ENCODE measurements at regions not wholly inside any gene's neighbourhood (a gene's known extent, or its start where the extent isn't known, plus 50 kb on each side); places are given as distances from the start of the nearest gene placed in this dataset.
"Not testable (repeated sequence)": the region's sequence is repeated elsewhere in the genome, so short reads cannot be mapped to it uniquely, and the experiment has no call there.

DNA sequence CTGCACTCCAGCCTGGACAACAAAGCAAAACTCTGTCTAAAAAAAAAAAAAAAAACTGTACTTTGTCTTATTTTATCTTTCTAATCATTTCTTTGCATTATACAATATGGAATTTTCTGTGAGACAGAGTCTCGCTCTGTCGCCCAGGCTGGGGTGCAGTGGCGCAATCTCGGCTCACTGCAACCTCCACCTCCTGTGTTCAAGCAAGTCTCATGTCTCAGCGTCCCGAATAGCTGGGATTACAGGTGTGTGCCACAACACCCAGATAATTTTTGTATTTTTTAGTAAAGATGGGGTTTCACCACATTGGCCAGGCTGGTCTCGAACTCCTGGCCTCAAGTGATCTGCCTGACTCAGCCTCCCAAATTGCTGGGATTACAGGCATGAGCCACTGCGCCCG, 90.0 kb downstream of the MRPL14 start:
- not testable (repeated sequence) for DNase-seq (ENCODE audit: low spot score)

DNA sequence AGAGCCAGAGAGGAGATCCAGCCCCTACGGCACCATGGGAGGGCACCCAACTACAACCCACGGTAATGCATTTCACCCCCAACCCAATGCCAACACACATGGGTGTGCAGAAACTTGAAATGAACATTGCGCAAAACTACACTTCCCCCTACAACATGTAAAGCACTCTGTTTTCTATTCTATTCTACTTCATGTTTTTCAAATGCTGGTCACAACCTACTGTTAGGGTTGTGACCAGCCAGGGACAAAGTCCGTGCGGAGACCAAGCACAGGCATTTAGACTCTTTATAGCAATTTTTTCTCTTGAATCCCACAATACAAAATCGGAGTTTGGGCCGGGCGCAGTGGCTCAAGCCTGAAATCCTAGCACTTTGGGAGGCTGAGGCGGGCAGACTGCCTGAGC, 90.6 kb downstream of the MRPL14 start:
- no peak for DNase-seq (ENCODE audit: low spot score)

DNA sequence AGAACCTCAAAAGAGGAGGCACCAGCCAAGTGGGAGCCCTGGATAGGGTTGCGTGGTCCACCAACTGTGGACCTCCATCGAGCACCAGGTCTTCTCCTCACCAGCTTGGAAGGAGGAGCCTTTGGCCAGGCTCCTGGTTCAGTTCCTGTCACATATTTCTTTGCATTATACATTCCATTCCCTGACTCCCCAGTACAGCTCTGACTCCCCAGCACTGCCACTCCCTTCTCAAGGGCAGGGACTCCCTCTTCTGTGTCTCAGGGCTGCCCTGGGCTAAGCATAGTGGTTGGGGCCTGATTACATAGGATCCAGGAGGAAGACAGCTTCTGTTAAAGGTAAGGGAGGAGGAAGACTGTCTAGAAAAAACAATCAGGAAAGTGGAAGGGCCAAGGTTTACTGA, 91.1 kb downstream of the MRPL14 start:
- DNase-seq (ENCODE audit: low spot score), result no peak

DNA sequence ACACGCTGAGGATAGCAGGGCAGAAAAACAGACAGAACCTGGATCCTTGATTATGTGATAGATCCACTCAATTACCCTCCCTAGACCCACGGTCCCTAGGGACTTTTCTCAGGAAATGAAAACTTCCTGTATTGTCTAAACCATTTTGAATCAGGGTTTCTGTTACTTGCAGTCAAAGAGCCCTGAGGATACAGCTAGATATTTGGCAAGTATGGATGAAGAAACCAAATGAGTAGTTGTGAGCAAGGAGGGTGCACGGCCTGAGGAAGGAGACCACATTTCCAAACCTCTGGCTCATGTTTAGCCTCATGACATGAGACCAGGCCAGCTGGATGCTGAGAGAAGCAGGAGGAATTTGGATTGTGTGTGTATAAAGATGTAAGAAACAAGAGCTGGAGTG, 91.6 kb downstream of the MRPL14 start:
- DNase-seq (ENCODE audit: low spot score), result no peak

DNA sequence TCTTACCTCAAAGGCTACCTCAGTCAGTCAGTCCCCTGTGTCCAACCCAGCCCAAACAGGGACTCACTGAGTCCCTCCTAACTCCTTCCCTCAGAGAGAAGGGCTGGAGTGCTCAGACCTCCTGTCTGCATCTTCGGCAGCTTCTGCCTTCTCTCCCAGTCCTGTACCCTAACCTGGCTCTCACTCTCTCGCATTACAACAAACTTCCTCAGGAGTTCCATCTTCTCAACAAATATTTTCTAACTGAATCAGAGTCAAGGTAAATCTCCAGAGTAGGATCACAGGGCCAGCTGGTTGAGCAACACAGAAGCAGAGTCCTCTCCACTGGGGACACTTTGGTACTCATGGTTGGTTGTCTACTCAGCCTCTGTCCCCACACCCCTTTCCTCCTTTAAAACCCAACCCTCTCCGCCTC, 92.3 kb downstream of the MRPL14 start:
- no peak for DNase-seq (ENCODE audit: low spot score)

DNA sequence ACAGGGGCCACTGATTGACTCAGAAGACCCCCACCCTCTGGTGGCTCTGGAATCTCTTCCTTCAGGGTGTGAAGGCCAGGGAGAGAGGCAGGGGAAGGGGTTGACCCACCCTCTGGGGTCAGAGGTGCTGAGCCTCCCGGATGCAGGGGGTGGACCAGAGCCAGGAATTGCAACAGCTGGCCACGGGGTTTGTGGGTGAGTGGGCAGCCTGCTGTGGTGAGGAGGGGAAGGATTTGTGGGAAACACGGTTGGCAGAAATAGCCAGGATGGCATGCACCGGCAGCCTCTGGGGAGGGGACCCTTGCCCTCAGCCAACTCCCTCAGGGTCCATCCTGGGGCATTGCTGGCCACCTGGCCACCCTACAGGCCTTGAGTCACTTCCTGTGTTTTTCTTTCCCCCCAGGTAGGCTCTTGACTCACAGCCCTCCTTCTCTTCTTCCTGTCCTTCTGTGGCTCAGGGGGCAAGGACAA, 92.8 kb downstream of the MRPL14 start:
- DNase-seq (ENCODE audit: low spot score), result no peak

DNA sequence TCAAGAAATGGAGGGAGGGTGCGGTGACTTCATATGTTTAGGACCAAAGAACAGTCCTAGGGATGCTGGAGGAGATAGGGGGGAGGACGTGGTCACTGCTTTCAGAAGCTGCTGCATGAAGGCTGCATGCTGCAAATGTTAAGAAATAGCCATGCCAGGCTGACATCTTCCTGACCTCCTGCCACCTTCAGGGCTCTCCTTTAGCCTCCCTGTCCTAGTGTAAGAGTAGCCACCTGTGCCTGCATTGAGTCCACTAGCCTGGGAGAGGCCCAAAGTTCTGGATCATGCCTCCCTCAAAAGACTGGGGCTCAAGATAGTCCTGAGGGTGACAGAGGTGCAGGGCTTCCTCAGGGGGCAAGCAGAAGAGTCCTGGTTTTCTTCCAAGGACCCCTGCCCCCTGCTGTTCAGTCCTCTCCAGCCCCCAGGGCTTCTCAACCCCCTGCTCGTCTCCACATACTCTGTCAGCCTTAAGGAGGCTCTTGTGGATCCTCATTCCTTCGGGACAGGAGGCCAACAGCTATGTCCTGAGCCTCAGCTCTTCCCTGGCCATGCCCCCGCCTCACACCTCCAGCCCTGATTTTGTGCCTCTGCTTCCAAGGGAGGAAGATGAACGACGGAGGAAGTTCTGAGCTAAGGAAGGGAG, 96.3 kb downstream of the MRPL14 start:
- DNase-seq (ENCODE audit: low spot score), result no peak

DNA sequence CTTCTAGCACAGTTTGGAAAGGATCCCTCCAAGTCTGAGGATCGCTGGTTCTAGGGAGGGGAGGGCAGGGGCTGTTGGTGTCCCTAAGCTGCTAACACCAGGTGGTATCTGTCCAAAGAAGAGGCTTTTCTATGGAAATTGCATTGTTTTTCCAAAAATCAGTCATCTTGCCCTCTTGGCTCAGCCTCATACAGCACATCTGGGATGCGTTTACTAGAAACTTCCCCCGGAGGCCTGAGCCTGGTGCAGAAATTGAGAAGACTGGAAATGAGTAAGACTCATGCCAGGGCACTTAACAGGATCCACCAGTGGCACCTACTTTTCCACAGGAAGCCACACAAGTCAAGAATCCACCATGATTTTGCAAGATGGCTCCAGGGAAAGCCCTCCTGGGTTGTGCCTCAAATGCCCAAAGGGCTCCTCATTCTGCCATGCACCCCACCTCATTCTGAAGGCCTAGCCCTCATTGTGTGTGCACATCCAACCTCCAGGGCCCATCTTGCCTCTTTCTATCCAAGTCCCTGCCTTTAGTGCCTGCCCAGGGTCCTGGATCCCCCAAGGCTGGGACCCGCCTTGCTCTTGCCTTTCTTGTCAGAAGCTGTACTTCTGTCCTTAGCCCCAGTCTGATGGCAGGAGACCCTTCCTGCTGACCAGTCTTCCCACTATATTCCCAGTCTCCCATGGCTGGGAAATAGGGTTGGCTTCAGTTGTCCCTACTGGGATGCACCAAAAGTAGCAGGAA, 97.6 kb downstream of the MRPL14 start:
- no peak for DNase-seq (ENCODE audit: low spot score)

DNA sequence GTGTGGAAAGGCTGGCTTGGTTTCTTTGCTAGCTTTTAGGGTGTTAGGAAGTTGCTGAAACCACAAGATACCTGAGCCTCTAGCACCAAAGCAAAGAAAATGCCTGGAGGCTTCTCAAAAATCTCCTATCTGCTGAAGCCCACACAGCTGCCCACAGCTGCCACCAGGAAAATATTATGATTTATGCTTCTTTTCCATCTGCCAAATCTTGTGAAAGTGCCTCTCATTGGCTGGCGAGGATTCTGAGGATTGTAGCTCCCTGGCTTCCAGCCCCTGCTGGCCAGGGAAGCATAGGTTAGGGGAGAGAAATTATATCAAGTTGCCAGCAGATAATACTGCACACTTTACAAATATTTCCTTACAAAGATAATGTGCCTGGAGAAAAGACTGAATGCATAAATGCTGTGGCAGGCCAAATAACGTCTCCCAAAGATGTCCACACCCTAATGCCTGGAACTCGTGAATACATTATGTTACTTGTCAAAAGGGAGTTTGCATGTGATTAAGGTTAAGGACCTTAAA, 98.4 kb downstream of the MRPL14 start:
- DNase-seq (ENCODE audit: low spot score), result no peak

DNA sequence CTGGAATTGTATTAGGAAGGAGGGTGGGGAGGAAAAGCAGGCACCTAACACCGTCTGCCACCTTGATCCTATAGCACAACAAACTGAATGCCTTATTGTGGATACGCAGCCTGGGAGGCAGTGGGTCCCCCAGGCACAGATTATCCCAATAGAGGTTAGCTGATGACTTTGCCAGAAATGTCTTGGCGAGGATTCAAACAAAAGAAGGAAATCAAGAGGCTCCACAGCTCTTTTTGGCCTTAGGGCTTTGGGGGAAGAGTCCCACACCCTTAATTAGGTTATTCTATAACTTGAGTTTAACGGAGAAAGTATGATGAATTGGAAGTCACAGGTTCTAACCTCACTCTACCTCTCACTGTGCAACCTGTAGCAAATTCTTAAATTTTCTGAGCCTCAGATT, 102.0 kb downstream of the MRPL14 start:
- DNase-seq (ENCODE audit: low spot score), result no peak

DNA sequence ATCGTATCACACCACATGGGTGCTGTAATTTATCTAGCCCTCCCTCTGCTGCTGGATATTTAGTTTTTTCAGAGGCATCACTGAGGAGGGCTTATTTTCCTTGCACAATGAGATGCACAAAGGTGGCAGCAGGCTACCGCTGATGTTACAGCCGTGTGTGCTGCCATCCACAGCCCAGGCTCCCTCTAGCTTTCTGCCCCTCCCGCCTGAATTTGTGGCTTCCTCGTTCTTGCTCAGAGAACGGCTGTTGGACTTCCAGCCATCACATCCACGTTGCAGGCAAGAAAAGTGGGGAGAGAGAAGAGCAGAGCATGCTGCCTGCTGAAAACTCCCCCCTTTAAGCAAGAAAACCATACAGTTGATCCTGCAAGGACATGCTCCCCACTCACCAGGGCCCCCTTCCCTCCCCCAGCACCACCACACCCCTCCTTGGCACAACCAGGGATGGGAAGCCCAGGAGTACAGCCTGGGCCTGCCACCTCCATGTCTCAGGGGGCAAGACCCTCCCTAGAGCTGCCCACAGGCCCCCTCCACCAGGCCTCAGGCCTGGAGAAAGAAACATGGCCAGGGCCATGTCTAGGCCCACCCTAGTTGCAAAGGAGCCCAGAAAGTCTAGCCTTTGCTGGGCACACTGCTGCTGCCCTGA, 102.6 kb downstream of the MRPL14 start:
- no peak for DNase-seq (ENCODE audit: low spot score)

DNA sequence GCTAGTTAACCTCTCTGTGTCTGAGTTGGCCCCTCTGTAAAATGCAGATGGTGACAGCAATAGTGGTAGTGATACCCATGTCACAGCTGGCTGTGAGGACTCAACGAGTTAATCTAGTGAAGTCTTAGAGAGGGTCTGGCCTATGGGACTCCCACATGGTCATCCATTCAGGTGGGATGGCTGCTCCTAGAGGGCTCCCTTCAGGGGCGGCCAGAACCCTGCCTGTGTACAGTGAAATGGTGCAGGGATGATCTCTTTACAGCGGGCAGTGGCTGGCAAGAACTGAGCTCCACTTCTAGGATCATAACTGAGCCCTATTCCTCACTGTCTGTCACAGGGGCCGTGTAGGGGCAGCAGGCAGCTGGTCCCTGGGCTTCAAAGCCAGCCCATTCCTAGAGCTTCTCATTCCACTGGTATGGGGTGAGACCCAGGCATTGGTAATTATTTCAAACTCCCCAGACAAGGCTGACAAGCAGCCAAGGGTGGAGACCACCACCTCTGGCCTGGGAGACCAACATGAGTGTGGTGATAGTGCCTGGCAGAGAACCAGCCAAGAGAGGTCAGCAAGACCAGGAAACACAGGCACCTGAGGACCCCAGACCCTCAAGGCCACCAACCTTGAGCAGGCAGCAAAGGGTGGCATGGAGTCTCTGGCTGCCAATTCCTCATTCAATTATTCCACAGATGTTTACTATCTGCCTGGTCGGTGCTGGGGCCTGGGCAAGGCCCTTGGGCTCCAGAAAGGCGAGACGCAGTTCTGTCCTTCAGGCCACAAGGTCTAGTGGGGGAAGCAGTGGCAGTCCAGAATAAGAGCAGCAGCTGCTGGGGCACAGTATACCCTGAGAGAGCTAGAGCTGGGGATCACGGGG, 103.4 kb downstream of the MRPL14 start:
- DNase-seq (ENCODE audit: low spot score), result no peak

DNA sequence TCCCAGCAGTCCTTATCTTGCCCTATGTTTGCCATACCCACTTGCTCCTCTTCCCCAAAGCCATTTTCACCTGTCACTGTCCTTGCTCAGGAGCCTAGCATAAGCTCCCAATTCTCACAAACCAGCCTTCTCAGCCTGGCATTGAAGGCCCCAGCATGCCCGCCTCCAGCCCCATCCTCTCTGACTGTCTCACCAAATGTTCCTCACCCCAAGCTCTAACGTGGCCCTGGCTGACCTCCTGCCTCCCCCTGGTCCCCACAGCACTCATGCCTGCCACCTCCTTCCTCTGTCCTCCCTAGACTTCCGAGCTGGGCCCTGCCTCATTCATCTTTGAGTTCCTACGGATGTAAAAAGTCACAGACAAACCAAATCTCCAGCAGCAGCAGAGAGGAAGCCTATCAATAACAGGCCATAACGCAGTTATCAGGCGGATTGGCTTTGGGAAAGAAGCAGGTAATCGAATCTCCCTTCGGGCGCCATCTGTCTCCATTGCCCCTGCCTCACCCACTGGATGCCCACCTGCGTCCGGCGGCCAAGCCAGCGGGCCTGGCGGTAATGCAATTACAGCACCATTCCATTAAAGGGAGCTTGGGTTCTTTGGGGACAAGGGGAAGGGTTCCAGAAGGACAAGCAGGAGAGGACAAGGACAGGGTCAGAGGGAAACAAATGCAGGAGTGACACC, 104.4 kb downstream of the MRPL14 start:
- no peak for DNase-seq (ENCODE audit: low spot score)

DNA sequence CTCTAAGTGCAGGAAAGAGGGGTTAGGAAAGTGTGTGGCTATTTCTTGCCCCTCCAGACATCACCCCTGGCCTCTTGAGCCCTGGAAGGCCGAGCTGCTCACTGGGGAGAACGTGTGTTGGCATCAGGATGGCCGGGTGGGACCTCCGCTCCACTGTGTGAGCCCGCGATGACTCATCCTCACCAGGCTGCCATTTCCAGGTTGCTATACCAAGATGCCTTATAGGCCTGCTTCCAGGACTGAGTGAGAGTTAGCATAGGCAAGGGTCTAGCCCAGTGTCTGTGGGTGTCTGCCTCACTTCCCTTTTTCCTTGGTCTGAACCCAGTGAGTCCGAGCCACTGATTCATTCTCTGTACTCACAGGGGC, 105.0 kb downstream of the MRPL14 start:
- no peak for DNase-seq (ENCODE audit: low spot score)

DNA sequence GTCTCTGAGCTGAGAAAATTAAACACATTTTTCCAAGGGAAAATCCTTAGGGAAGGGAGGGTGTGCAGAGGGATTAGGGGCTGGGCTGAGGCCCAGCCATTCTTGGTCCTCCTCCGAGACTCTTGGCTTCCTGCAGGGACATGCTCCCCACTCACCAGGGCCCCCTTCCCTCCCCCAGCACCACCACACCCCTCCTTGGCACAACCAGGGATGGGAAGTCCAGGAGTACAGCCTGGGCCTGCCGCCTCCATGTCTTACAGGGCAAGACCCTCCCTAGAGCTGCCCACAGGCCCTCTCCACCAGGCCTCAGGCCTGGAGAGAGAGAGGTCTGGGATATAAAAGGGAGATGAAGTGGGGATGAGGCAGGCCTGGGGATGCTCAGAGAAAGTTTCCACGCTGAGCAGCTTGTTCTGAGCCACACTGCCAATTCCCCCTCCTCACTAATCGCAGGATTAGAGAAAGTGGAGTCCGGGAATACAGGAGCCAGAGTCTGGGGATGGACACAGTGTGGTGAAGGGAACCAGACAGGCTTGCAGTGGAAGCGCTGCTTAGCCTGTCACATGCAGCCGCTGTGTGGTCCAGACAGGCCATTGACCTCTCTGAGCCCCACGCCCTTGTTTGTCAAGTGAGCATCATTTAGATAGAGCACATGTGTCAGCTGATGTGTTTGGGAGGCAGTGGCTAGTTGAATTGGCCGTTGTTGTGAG, 105.5 kb downstream of the MRPL14 start:
- no peak for DNase-seq (ENCODE audit: low spot score)

DNA sequence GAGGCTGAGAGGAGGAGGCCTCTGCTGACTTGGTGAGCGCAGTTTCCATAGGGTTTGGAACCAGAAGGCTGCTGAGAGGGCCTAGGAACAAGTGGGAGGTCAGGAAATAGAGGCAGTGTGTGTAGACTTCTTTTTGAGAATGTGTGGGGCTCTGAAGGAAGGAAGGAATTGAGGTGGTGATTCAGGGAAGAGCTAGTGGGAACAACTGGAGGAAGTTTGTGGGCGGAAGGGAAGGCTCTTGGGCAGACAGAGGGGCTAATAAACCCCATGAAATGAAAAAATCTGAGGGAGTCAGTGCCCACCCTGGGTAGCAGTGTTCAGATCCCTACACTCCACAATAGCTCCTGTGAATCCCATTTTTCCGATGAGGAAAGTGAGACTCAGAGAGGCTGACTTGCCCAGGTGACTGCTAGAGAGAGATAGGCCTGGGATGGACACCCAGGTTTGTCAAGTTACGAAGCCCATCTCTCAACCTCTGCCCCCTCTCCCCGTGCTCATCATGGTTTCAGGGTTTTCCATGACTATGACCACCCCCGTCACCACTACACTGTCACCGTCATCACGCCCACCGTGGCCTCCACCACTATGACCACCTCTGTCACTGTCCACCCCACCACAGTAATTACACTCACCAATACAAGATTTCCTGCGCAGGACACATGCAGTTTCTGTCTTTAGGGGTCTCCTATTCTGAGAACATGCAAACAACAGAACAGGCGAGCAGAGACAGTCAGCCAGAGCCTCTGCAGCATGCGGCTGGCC, 106.4 kb downstream of the MRPL14 start:
- DNase-seq (ENCODE audit: low spot score), result no peak

DNA sequence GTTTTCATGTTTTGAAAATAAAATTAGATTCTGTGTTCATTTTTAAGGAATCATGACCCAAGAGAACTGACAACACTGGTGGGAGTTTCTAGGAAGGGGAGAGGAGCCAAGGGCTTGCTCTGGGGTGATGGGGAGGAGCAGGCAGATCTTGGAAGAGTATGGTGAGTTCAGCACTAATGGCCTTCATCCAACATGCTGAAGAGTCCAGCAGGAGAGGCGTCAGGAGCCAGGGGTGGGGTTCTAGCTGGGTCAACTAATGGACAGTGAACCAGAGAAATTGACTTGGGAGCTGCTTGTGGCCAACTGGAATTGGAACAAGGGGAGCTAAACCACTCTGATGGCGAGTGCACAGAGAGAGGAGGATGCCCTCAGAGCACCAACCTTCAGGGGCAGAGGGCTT, 107.1 kb downstream of the MRPL14 start:
- no peak for DNase-seq (ENCODE audit: low spot score)

DNA sequence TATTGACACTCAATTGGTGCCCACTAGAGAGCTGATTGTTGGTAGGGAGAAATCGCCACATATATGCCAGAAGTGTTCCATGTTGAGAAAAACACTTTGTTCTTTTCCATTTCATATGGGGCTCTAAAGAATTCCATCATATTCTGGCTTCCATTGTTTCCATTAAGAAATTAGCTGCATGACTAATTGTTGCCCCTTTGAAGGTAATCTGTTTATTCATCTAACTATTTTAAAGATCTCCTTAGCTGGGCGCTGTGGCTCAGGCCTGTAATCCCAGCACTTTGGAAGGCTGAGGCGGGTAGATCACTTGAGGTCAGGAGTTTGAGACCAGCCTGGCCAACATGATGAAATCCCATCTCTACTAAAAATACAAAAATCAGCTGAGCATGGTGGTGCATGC, 109.9 kb downstream of the MRPL14 start:
- DNase-seq (ENCODE audit: low spot score), result not testable (repeated sequence)

DNA sequence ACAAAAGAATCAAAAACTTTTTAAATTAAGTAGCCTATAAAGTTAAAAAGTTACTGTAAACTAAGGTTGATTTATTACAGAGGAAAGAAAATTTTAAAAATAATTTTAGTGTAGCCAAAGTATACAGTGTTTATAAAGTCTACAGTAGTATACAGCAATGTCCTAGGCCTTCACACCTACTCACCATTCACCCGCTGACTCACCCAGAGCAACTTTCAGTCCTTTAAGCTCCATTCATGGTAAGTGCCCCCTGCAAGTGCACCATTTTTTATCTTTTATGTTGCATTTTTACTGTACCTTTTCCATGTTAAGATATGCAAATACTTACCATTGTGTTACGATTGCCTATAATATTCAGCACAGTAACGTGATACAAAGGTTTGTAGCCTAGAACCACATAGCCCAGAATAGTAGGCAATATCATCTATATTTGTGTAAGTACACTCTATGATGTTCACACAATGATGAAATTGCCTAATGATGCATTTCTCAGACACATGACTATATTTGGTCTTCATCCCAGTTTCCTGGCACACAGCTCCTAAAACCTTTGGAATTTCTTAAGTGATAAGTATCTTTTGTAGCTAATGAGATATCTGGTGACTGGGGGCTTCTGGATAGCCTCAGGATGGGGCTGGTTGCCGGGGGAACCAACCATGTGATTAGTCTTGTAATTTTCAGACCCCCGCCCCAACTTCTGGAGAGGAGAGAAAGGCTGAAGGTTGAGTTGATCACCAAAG, 111.0 kb downstream of the MRPL14 start:
- DNase-seq (ENCODE audit: low spot score), result no peak
